GM10266 (cell line): ENCODE measurements at regions not wholly inside any gene's neighbourhood (a gene's known extent, or its start where the extent isn't known, plus 50 kb on each side); places are given as distances from the start of the nearest gene placed in this dataset.

ENCODE experiments used
- DNase-seq: peaks from one replicate; pipeline ENCODE4 v3.0.0; 2012; ENCODE audit errors: extremely low spot score
- CTCF ChIP-seq: IDR thresholded peaks from 2 replicates; pipeline ENCODE4 v1.5.1; 2012; ENCODE audit warnings: mild to moderate bottlenecking, low read depth; ENCODE audit not compliant: control insufficient read depth, insufficient read depth; ENCODE audit errors: missing control alignments

GRCh38 chr5:17802256-17802655, 168.0 kb downstream of the TAF11L14 start:
- DNase-seq = no peak
- no peak for TF ChIP-seq CTCF

DNA sequence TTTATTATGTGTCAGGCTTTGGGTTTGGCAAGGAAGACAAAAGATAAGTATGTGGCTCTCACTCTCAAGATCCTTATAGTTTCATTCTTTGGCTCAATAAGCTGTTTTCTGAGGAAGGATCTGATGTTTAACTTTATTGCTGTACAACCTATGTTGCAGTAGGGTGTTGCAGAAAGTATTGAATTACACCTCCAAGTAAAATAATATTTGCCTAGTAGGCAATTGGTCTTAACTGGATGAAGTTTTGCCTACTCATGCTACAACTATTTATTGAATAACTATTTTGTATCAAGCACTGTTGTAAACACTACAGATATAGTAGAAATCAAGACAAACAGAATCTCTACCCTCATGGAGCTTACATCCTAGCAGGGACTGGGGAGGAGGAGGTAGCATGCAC, 169.7 kb downstream of the TAF11L14 start:
- no peak for DNase-seq
- TF ChIP-seq CTCF = no peak

DNA sequence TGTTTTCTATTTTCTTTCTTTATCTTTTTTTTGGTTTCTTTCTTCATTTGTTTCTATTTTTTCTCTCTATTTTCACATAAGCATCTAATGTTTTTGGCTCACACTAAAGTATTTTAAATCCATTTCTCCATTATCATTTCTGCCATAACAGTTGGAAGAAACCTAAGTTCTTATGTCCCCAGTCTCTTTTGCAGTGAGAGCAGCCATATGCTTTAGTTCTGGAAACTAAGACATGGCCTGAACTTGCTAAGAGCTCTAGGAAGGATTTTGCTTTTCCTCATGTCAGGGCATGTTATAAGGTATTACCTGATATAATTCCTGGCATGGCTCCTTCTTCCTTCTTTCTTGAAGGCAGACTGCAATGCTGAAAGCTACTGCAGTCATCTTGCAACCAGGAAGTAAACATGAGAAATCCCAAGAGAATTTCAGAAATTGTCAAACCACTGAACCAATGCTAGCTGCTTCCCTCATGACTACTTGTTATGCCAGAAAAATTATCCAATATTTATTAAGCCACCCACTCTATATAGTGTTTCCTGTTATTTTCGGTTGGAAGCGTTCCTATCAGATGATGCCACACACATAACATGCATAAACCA, 171.1 kb downstream of the TAF11L14 start:
- TF ChIP-seq CTCF = no peak
- DNase-seq = no peak

GRCh38 chr5:17806818-17807468, 172.7 kb downstream of the TAF11L14 start:
- no peak for DNase-seq
- TF ChIP-seq CTCF = no peak

DNA sequence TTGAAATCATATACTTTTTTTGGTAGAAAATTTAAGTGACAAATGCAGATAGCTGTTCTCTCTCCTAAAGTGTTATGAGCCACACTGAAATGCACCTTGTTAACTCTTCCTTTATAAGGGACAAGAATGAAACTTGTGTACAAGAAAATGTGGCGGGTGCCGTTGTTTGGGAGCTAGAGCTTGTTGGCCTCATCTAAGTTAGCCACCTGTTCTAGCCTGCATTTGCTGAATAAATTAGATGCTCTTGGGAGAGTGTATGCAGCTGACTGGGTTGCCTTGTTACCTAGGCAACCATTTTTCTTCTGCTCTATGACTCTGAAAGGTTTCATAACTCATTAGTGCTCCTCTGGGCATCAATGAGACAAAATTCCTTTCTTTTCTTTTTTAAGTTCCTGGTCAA, 174.3 kb downstream of the TAF11L14 start:
- no peak for TF ChIP-seq CTCF
- no peak for DNase-seq

DNA sequence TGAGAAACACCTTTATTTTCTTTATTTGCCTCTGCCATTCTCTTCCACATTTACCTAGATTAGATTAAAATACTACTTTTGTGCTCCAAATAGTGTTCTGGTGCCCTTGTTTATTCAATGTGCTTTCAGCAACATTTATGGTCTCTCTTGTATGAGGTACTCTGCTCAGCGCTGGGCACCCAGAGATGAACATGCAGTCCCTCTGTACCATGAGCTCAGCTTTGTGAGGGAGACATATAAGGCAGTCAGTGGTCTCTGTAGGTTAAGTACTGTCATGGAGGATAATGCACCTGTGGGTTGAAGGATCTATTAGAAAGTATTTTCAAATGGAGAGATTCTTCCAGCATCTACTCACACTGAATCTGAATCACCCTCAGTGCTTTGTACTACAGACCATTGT, 176.5 kb downstream of the TAF11L14 start:
- TF ChIP-seq CTCF = no peak

DNA sequence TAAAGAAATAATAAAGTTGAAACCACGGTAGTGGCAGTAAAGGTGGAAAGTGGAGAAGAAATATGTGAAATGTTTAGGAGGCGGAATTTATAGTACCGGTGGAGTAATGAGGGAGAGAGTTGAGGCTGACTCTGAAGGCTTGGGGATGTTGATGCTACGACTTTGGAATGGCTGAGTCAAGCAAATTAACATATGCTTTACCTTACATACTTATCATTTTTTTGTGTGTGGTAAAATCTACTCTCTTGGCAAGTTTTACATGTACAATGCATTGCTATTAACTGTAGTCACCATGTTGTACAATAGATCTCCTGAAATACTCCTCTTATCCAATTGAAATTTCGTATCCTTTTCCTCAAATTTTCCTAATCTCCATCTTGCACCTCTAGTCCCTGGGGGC, 179.0 kb downstream of the TAF11L14 start:
- no peak for TF ChIP-seq CTCF
- DNase-seq = no peak

More for the DNA sequence above, 176.5 kb downstream of the TAF11L14 start:
- DNase-seq = no peak
